B cell (primary cell): ENCODE measurements at regions not wholly inside any gene's neighbourhood (a gene's known extent, or its start where the extent isn't known, plus 50 kb on each side); places are given as distances from the start of the nearest gene placed in this dataset.

Experiments
- ATAC-seq: fragments of 200-7000 bp; cut with Tn5 transposase; one replicate; pipeline ENCODE4 v1.10.0; 2021; ENCODE audit warnings: low read depth, mild to moderate bottlenecking, moderate number of reproducible peaks, moderate library complexity
- CTCF ChIA-PET: fragments of 350-600 bp; sonication (Branson Sonifier 250); formaldehyde crosslinking; loops from one replicate; lab custom pipeline; 2021; ENCODE audit warnings: antibody characterized with exemption, inconsistent platforms; lab: Charles Lee
- POLR2A ChIA-PET: fragments of 350-600 bp; sonication (Branson Sonifier 250); formaldehyde crosslinking; loops from one replicate; lab custom pipeline; 2021; ENCODE audit warnings: antibody characterized with exemption; lab: Charles Lee
- DNase-seq: peaks from one replicate; pipeline ENCODE4 v3.0.0; 2013
- H2AFZ ChIP-seq: 2 replicates; pipeline ENCODE4 v1.6.1; 2012; ENCODE audit warnings: mild to moderate bottlenecking, low read depth, low read length; ENCODE audit not compliant: insufficient read depth, poor library complexity, severe bottlenecking
- H3K27ac ChIP-seq, 2 donors: 1 replicate in 1 of 2; 2 replicates in 1 of 2; pipeline ENCODE4 v1.5.1; 2012 to 2013; ENCODE audit warnings: low read length in 2 of 2, mild to moderate bottlenecking in 2 of 2, moderate library complexity in 1 of 2
- H3K27me3 ChIP-seq, 4 experiments: fragments of 200-600 bp in 1 of 4; sonication (generic) in 1 of 4; replicated peaks in 1 of 4; 1 replicate in 2 of 4; 2 replicates in 2 of 4; pipeline versions ENCODE4 v1.6.1 to v1.7.0; 2013 to 2016; ENCODE audit warnings: low read length in 3 of 4, mild to moderate bottlenecking in 2 of 4, mixed read lengths in 1 of 4, moderate library complexity in 1 of 4; ENCODE audit not compliant: insufficient read depth in 4 of 4, control insufficient read depth in 3 of 4; ENCODE audit errors: control extremely low read depth in 1 of 4
- H3K36me3 ChIP-seq, 2 experiments: replicated peaks in 1 of 2; 1 replicate in 1 of 2; 2 replicates in 1 of 2; pipeline versions ENCODE4 v1.6.1 to v1.7.1; 2013; ENCODE audit warnings: low read length in 1 of 2; ENCODE audit not compliant: insufficient read depth in 2 of 2, control insufficient read depth in 1 of 2; ENCODE audit errors: control extremely low read depth in 1 of 2, extremely low read depth in 1 of 2
- H3K4me1 ChIP-seq, 2 donors: fragments of 200-600 bp in 1 of 2; sonication (generic) in 1 of 2; 1 replicate in 1 of 2; 2 replicates in 1 of 2; pipeline versions ENCODE4 v1.5.1 to v1.6.1; 2013 to 2017; ENCODE audit warnings: low read length in 2 of 2; ENCODE audit not compliant: control insufficient read depth in 2 of 2, insufficient read depth in 2 of 2
- H3K4me2 ChIP-seq: replicated peaks from 2 replicates; pipeline ENCODE3; 2012; ENCODE audit warnings: mild to moderate bottlenecking, low read depth, low read length; ENCODE audit not compliant: poor library complexity, severe bottlenecking
- H3K4me3 ChIP-seq, 5 experiments: fragments of 200-600 bp in 1 of 5; sonication (generic) in 1 of 5; 1 replicate in 3 of 5; 2 replicates in 2 of 5; pipeline versions ENCODE4 v1.5.1 to v1.7.0; 2011 to 2016; ENCODE audit warnings: low read length in 4 of 5, mild to moderate bottlenecking in 4 of 5, low read depth in 2 of 5, control low read depth in 1 of 5, moderate library complexity in 1 of 5; ENCODE audit not compliant: insufficient read depth in 1 of 5; ENCODE audit errors: control extremely low read depth in 1 of 5, extremely low read depth in 1 of 5
- H3K79me2 ChIP-seq: fragments of 200-600 bp; sonication (generic); one replicate; pipeline ENCODE4 v1.6.0; 2016; ENCODE audit warnings: low read length; ENCODE audit not compliant: control insufficient read depth, insufficient read depth
- H3K9ac ChIP-seq: fragments of 200-600 bp; sonication (generic); 2 replicates; pipeline ENCODE4 v1.6.1; 2017; ENCODE audit warnings: mild to moderate bottlenecking, low read length, moderate library complexity
- H3K9me3 ChIP-seq, 3 donors: one replicate each; pipeline versions ENCODE4 v1.6.1 to v1.7.1; 2013; ENCODE audit warnings: low read length in 2 of 3; ENCODE audit not compliant: control insufficient read depth in 2 of 3, insufficient read depth in 1 of 3; ENCODE audit errors: control extremely low read depth in 1 of 3
- H4K20me1 ChIP-seq: 2 replicates; pipeline ENCODE4 v1.6.0; 2012; ENCODE audit warnings: mild to moderate bottlenecking, low read length; ENCODE audit not compliant: insufficient read depth, control insufficient read depth, poor library complexity, severe bottlenecking
- H3K27ac Mint-ChIP-seq: one replicate; pipeline ENCODE4 v1.8.0; 2021; ENCODE audit warnings: mixed read lengths
- H3K27me3 Mint-ChIP-seq: one replicate; pipeline ENCODE4 v1.8.0; 2021; ENCODE audit warnings: mixed read lengths
- H3K4me1 Mint-ChIP-seq: one replicate; pipeline ENCODE4 v1.8.0; 2021; ENCODE audit warnings: mixed read lengths
- H3K4me3 Mint-ChIP-seq: one replicate; pipeline ENCODE4 v1.8.0; 2021; ENCODE audit warnings: mixed read lengths
- H3K9me3 Mint-ChIP-seq: one replicate; pipeline ENCODE4 v1.8.0; 2022; ENCODE audit warnings: mixed read lengths; ENCODE audit not compliant: insufficient read depth
- CTCF ChIP-seq: fragments of 200-600 bp; IDR thresholded peaks from one replicate; pipeline ENCODE4 v1.8.0; 2022; ENCODE audit warnings: antibody characterized with exemption, mild to moderate bottlenecking
- EZH2 ChIP-seq: IDR thresholded peaks from 2 replicates; pipeline ENCODE4 v1.6.1; 2012; ENCODE audit warnings: borderline replicate concordance, low read depth, mild to moderate bottlenecking, moderate library complexity, low read length; ENCODE audit not compliant: insufficient read depth, poor library complexity, severe bottlenecking
- WGBS: methylation state at CpG from one replicate; pipeline ENCODE4 v1.1.5; 2013; ENCODE audit warnings: missing lambda C conversion rate; ENCODE audit not compliant: insufficient coverage; 5-methylcytosine and 5-hydroxymethylcytosine counted together
- intact Hi-C: fragments of 100-400 bp; cut with micrococcal nuclease; formaldehyde crosslinking; loops from one replicate; pipeline ENCODE4 v1.10.0; 2022

GRCh38 chr7:48868916-48869315, 55.4 kb upstream of the CDC14C start:
- Histone ChIP-seq H3K4me3 (no peak overlapping the region), H3K9me3 (no peaks in the 10 kb centered on the region), H3K4me2 (no peak overlapping the region), H3K9ac (no peak overlapping the region), H3K27me3 (no peaks in the 10 kb centered on the region), H2AFZ (no peak overlapping the region), H3K4me1 (no peaks in the 10 kb centered on the region), H3K36me3 (no peaks in the 10 kb centered on the region), H3K27ac (no peak overlapping the region), H3K79me2 (no peaks in the 10 kb centered on the region), H4K20me1 (no peaks in the 10 kb centered on the region)
- intact Hi-C loops: no loop called here
- H3K4me1 Mint-ChIP-seq: no peaks in the 10 kb centered on the region
- TF ChIP-seq CTCF: no peak
- TF ChIP-seq EZH2: no peak
- no peak for DNase-seq
- no peaks in the 10 kb centered on the region for H3K9me3 Mint-ChIP-seq
- no peak for ATAC-seq
- H3K27ac Mint-ChIP-seq: no peak overlapping the region
- no peak overlapping the region for H3K4me3 Mint-ChIP-seq
- H3K27me3 Mint-ChIP-seq: no peaks in the 10 kb centered on the region
- POLR2A ChIA-PET: no interaction called here
- no CpG with 5 or more reads among the region's 4 CpGs for WGBS
- CTCF ChIA-PET: no interaction called here

DNA sequence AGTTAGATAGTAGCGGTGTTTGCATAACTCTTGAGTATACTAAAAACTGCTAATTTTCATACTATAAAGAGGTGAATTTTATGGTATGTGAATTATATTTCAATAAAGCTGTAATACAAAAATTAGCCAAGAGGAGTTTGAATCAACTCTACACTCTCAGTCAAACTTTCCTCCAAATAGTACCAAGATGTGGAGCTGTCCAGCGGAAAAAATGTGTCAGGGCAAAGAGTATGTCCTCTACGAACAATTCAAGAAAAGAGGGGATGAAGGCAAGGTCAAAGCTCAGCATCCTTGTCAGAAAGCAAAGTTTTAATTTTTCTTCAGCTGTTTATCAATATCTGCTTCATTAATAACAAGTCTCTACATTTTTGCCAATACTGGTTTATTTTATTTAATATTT, 51.8 kb upstream of the CDC14C start:
- ChIA-PET POLR2A (no interaction called here), CTCF (no interaction called here)
- H2AFZ ChIP-seq: no peak overlapping the region
- H3K27me3 ChIP-seq: no peaks in the 10 kb centered on the region
- no peaks in the 10 kb centered on the region for H3K36me3 ChIP-seq
- H3K9me3 ChIP-seq: no peaks in the 10 kb centered on the region
- H3K27me3 Mint-ChIP-seq: no peaks in the 10 kb centered on the region
- no peak overlapping the region for H3K27ac ChIP-seq
- no peak for ATAC-seq
- no peaks in the 10 kb centered on the region for H3K4me1 Mint-ChIP-seq
- H3K9ac ChIP-seq: no peak overlapping the region
- no peak for DNase-seq
- intact Hi-C loops: no loop called here
- no peak overlapping the region for H3K4me3 Mint-ChIP-seq
- H4K20me1 ChIP-seq: no peaks in the 10 kb centered on the region
- TF ChIP-seq EZH2: no peak
- TF ChIP-seq CTCF: no peak
- no CpG with 5 or more reads among the region's 3 CpGs for WGBS
- no peaks in the 10 kb centered on the region for H3K4me1 ChIP-seq
- no peaks in the 10 kb centered on the region for H3K79me2 ChIP-seq
- H3K4me3 ChIP-seq: no peak overlapping the region
- H3K27ac Mint-ChIP-seq: no peak overlapping the region
- no peak overlapping the region for H3K4me2 ChIP-seq
- H3K9me3 Mint-ChIP-seq: no peaks in the 10 kb centered on the region
